ENCODE measurements at regions not wholly inside any gene's neighbourhood (a gene's known extent, or its start where the extent isn't known, plus 50 kb on each side); places are given as distances from the start of the nearest gene placed in this dataset.
"Not testable (repeated sequence)": the region's sequence is repeated elsewhere in the genome, so short reads cannot be mapped to it uniquely, and the experiment has no call there.

- DNase-seq, result peak; percentile 27
- in situ Hi-C loops (cut with MboI; ENCODE audit: low pct_unique_long_range_greater_than_20kb, low sequenced_read_pairs), result no loop called here
Measured at GRCh38 chrX:1763294-1763693, 148.4 kb downstream of the ASMT start.

GRCh38 chrX:1764883-1765364 is 150.1 kb downstream of the ASMT start:
- in situ Hi-C loops (cut with MboI; ENCODE audit: low pct_unique_long_range_greater_than_20kb, low sequenced_read_pairs), result not testable (repeated sequence)
- DNase-seq, result peak; percentile 80

- DNase-seq, result no peak
Measured at GRCh38 chrX:1767026-1767425, 152.2 kb downstream of the ASMT start.

GRCh38 chrX:1778817-1779216 is 164.0 kb downstream of the ASMT start:
- in situ Hi-C loops (cut with MboI; ENCODE audit: low pct_unique_long_range_greater_than_20kb, low sequenced_read_pairs), result no loop called here
- no peak for DNase-seq

More at GRCh38 chrX:1767026-1767425, 152.2 kb downstream of the ASMT start:
- in situ Hi-C loops (cut with MboI; ENCODE audit: low pct_unique_long_range_greater_than_20kb, low sequenced_read_pairs), result no loop called here

GRCh38 chrX:1779626-1780025 is 164.8 kb downstream of the ASMT start:
- in situ Hi-C loops (cut with MboI; ENCODE audit: low pct_unique_long_range_greater_than_20kb, low sequenced_read_pairs), result no loop called here
- no peak for DNase-seq

- in situ Hi-C loops (cut with MboI; ENCODE audit: low pct_unique_long_range_greater_than_20kb, low sequenced_read_pairs), result no loop called here
Measured at GRCh38 chrX:1781766-1782165, 166.9 kb downstream of the ASMT start.

GRCh38 chrX:1784773-1785172 is 169.9 kb downstream of the ASMT start:
- in situ Hi-C loops (cut with MboI; ENCODE audit: low pct_unique_long_range_greater_than_20kb, low sequenced_read_pairs), result no loop called here
- no peak for DNase-seq

More at GRCh38 chrX:1781766-1782165, 166.9 kb downstream of the ASMT start:
- no peak for DNase-seq

GRCh38 chrX:1788300-1788911 is 173.5 kb downstream of the ASMT start:
- DNase-seq, result no peak
- in situ Hi-C loops (cut with MboI; ENCODE audit: low pct_unique_long_range_greater_than_20kb, low sequenced_read_pairs), result no loop called here

- DNase-seq, result no peak
- in situ Hi-C loops (cut with MboI; ENCODE audit: low pct_unique_long_range_greater_than_20kb, low sequenced_read_pairs), result no loop called here
Measured at GRCh38 chrX:1792636-1793035, 177.8 kb downstream of the ASMT start.

- no peak for DNase-seq
- in situ Hi-C loops (cut with MboI; ENCODE audit: low pct_unique_long_range_greater_than_20kb, low sequenced_read_pairs), result no loop called here
Measured at GRCh38 chrX:1794586-1794985, 179.7 kb downstream of the ASMT start.

GRCh38 chrX:1802912-1803311 is 188.1 kb downstream of the ASMT start:
- DNase-seq, result no peak
- in situ Hi-C loops (cut with MboI; ENCODE audit: low pct_unique_long_range_greater_than_20kb, low sequenced_read_pairs), result no loop called here

GRCh38 chrX:1803741-1804140 is 188.9 kb downstream of the ASMT start:
- in situ Hi-C loops (cut with MboI; ENCODE audit: low pct_unique_long_range_greater_than_20kb, low sequenced_read_pairs), result no loop called here
- DNase-seq, result no peak

- DNase-seq, result no peak
- in situ Hi-C loops (cut with MboI; ENCODE audit: low pct_unique_long_range_greater_than_20kb, low sequenced_read_pairs), result no loop called here
Measured at GRCh38 chrX:1807301-1807731, 192.5 kb downstream of the ASMT start.

- DNase-seq, result no peak
- in situ Hi-C loops (cut with MboI; ENCODE audit: low pct_unique_long_range_greater_than_20kb, low sequenced_read_pairs), result no loop called here
Measured at GRCh38 chrX:1809581-1809980, 194.7 kb downstream of the ASMT start.

GRCh38 chrX:1813809-1814208 is 198.9 kb downstream of the ASMT start:
- DNase-seq, result no peak
- in situ Hi-C loops (cut with MboI; ENCODE audit: low pct_unique_long_range_greater_than_20kb, low sequenced_read_pairs), result no loop called here

- DNase-seq, result no peak
- in situ Hi-C loops (cut with MboI; ENCODE audit: low pct_unique_long_range_greater_than_20kb, low sequenced_read_pairs), result no loop called here
Measured at GRCh38 chrX:1815456-1816175, 200.8 kb downstream of the ASMT start.

- in situ Hi-C loops (cut with MboI; ENCODE audit: low pct_unique_long_range_greater_than_20kb, low sequenced_read_pairs), result not testable (repeated sequence)
Measured at GRCh38 chrX:1816387-1816982, 201.6 kb downstream of the ASMT start.

GRCh38 chrX:1821846-1822245 is 207.0 kb downstream of the ASMT start:
- no peak for DNase-seq
- in situ Hi-C loops (cut with MboI; ENCODE audit: low pct_unique_long_range_greater_than_20kb, low sequenced_read_pairs), result no loop called here

More at GRCh38 chrX:1816387-1816982, 201.6 kb downstream of the ASMT start:
- not testable (repeated sequence) for DNase-seq

- DNase-seq, result no peak
- in situ Hi-C loops (cut with MboI; ENCODE audit: low pct_unique_long_range_greater_than_20kb, low sequenced_read_pairs), result no loop called here
Measured at GRCh38 chrX:1824855-1825254, 210.0 kb downstream of the ASMT start.

- in situ Hi-C loops (cut with MboI; ENCODE audit: low pct_unique_long_range_greater_than_20kb, low sequenced_read_pairs), result no loop called here
- DNase-seq, result no peak
Measured at GRCh38 chrX:1833656-1834360, 218.9 kb downstream of the ASMT start.
